Suprapubic skin (tissue), 3 donors: ENCODE measurements at regions not wholly inside any gene's neighbourhood (a gene's known extent, or its start where the extent isn't known, plus 50 kb on each side); places are given as distances from the start of the nearest gene placed in this dataset.

Experiments
- EP300 ChIP-seq: sonication (generic); formaldehyde crosslinking; IDR thresholded peaks from one replicate; pipeline ENCODE4 v1.6.1; 2017; ENCODE audit warnings: antibody characterized with exemption
- POLR2A ChIP-seq, 2 donors: fragments of 450-650 bp; IDR thresholded peaks; one replicate each; pipeline ENCODE4 v1.6.1; 2017; ENCODE audit warnings: antibody characterized with exemption in 2 of 2, mild to moderate bottlenecking in 2 of 2, moderate library complexity in 2 of 2
- TF ChIP-seq, protein P1 (sequence below), 2 donors: fragments of 200-600 bp in 1 of 2; fragments of 450-650 bp in 1 of 2; sonication (generic) in 1 of 2; IDR thresholded peaks; one replicate each; pipeline ENCODE4 v1.5.1; 2016 to 2019; ENCODE audit warnings: antibody characterized with exemption in 2 of 2, mild to moderate bottlenecking in 1 of 2, moderate library complexity in 1 of 2

DNA sequence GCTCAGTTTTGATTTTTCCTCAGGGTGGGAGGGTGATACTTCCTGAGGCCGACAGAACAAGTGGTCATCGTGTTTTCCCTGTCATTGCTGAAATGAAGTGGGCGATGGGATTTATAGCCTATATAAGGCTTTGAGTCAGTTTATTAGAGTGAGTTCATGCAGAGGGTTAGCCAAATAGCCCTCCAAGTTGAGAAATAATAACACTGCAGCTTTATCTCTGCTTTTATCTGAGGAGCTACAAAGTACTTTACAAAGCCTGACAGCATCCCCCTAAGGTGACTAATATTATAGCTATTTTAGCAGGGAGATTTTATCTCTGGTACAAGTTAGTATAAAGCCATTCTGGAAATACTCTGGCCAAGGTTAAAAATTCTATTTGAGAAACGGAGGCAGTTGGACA lies 389.6 kb downstream of the MFSD1 start:
- no peak for TF ChIP-seq POLR2A (IDR thresholded peaks at IDR 0.05)
- TF ChIP-seq, protein P1, sequence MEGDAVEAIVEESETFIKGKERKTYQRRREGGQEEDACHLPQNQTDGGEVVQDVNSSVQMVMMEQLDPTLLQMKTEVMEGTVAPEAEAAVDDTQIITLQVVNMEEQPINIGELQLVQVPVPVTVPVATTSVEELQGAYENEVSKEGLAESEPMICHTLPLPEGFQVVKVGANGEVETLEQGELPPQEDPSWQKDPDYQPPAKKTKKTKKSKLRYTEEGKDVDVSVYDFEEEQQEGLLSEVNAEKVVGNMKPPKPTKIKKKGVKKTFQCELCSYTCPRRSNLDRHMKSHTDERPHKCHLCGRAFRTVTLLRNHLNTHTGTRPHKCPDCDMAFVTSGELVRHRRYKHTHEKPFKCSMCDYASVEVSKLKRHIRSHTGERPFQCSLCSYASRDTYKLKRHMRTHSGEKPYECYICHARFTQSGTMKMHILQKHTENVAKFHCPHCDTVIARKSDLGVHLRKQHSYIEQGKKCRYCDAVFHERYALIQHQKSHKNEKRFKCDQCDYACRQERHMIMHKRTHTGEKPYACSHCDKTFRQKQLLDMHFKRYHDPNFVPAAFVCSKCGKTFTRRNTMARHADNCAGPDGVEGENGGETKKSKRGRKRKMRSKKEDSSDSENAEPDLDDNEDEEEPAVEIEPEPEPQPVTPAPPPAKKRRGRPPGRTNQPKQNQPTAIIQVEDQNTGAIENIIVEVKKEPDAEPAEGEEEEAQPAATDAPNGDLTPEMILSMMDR (IDR thresholded peaks at IDR 0.05), result no peak
- TF ChIP-seq EP300, result no peak
